ENCODE measurements at regions not wholly inside any gene's neighbourhood (a gene's known extent, or its start where the extent isn't known, plus 50 kb on each side); places are given as distances from the start of the nearest gene placed in this dataset.

DNA sequence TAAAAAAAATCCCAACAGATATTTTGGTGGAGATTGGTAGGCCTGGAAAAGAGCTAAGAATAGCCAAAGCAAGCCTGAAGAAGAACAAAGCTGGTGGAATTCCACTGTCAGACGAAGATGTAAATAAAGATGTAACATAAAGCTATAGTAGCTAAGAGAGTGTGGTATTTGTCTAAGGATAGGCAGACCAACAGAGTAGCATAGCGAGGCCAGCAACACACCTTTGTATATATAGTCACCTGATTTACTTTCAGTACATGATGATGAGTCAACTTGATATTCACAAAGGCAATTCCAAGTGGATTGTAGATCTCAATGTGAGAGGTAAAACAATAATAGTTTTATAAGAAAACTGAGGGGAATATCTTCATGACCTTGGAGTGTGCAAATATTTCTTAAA, 53.6 kb upstream of the SYN2 start:
- TF ChIP-seq, protein P1, sequence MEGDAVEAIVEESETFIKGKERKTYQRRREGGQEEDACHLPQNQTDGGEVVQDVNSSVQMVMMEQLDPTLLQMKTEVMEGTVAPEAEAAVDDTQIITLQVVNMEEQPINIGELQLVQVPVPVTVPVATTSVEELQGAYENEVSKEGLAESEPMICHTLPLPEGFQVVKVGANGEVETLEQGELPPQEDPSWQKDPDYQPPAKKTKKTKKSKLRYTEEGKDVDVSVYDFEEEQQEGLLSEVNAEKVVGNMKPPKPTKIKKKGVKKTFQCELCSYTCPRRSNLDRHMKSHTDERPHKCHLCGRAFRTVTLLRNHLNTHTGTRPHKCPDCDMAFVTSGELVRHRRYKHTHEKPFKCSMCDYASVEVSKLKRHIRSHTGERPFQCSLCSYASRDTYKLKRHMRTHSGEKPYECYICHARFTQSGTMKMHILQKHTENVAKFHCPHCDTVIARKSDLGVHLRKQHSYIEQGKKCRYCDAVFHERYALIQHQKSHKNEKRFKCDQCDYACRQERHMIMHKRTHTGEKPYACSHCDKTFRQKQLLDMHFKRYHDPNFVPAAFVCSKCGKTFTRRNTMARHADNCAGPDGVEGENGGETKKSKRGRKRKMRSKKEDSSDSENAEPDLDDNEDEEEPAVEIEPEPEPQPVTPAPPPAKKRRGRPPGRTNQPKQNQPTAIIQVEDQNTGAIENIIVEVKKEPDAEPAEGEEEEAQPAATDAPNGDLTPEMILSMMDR (conservative IDR thresholded peaks at IDR 0.05), result no peak
- TF ChIP-seq ZFX (IDR thresholded peaks at IDR 0.05), result no peak
